Brain pericyte (primary cell): ENCODE measurements at regions not wholly inside any gene's neighbourhood (a gene's known extent, or its start where the extent isn't known, plus 50 kb on each side); places are given as distances from the start of the nearest gene placed in this dataset.

Experiments used
- DNase-seq: peaks from one replicate; pipeline ENCODE4 v3.0.0-alpha.2; 2012; ENCODE audit warnings: low read depth, low spot score

- DNase-seq, result no peak
Observed at GRCh38 chr10:118537623-118538022, 57.8 kb downstream of the PRLHR start.

GRCh38 chr10:118534136-118534535, 61.3 kb downstream of the PRLHR start:
- no peak for DNase-seq

GRCh38 chr10:118531105-118531852, 64.2 kb downstream of the PRLHR start:
- DNase-seq, result no peak

- no peak for DNase-seq
Observed at GRCh38 chr10:118528426-118528825, 67.0 kb downstream of the PRLHR start.

- DNase-seq, result no peak
Observed at GRCh38 chr10:118523775-118524174, 71.7 kb downstream of the PRLHR start.

GRCh38 chr10:118522791-118523498, 72.5 kb downstream of the PRLHR start:
- no peak for DNase-seq

- no peak for DNase-seq
Observed at GRCh38 chr10:118521415-118522117, 73.9 kb downstream of the PRLHR start.

GRCh38 chr10:118520116-118520742, 75.2 kb downstream of the PRLHR start:
- no peak for DNase-seq

- DNase-seq, result no peak
Observed at GRCh38 chr10:118518095-118518494, 77.4 kb downstream of the PRLHR start.

GRCh38 chr10:118516716-118517115, 78.7 kb downstream of the PRLHR start:
- no peak for DNase-seq

GRCh38 chr10:118513174-118513573, 82.3 kb downstream of the PRLHR start:
- no peak for DNase-seq

GRCh38 chr10:118511711-118512110, 83.7 kb downstream of the PRLHR start:
- DNase-seq, result no peak

GRCh38 chr10:118508863-118509262, 86.6 kb downstream of the PRLHR start:
- DNase-seq, result no peak

- no peak for DNase-seq
Observed at GRCh38 chr10:118508355-118508754, 87.1 kb downstream of the PRLHR start.

GRCh38 chr10:118506671-118507590, 88.5 kb downstream of the PRLHR start:
- no peak for DNase-seq

- DNase-seq, result no peak
Observed at GRCh38 chr10:118505363-118505762, 90.1 kb downstream of the PRLHR start.

GRCh38 chr10:118504467-118505205, 90.8 kb downstream of the PRLHR start:
- DNase-seq, result no peak

- DNase-seq, result no peak
Observed at GRCh38 chr10:118504044-118504443, 91.4 kb downstream of the PRLHR start.

- no peak for DNase-seq
Observed at GRCh38 chr10:118503192-118503591, 92.3 kb downstream of the PRLHR start.
